ENCODE measurements at regions not wholly inside any gene's neighbourhood (a gene's known extent, or its start where the extent isn't known, plus 50 kb on each side); places are given as distances from the start of the nearest gene placed in this dataset.

DNA sequence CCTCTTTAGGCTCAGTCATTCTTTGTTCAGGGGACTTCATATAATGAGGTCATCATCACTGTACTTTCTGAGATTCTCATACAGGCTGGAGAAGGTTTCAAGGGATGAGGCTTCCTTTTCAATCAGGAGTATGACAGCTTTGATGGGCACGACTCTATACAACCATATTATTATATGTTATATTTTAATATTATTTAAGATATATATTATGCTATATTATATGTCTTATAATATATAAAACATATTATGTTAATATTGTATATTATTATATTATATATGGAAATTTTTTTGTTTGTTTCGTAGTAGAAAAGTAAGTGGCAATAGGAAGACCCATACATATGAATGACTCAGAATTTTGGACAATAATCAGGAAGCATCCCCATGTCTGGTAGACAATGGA is 78.0 kb upstream of the GATA6 start:
- H3K27me3 ChIP-seq (ENCODE audit: insufficient read depth, low read depth, severe bottlenecking): no peaks in the 10 kb centered on the region
- TF ChIP-seq, protein P1, sequence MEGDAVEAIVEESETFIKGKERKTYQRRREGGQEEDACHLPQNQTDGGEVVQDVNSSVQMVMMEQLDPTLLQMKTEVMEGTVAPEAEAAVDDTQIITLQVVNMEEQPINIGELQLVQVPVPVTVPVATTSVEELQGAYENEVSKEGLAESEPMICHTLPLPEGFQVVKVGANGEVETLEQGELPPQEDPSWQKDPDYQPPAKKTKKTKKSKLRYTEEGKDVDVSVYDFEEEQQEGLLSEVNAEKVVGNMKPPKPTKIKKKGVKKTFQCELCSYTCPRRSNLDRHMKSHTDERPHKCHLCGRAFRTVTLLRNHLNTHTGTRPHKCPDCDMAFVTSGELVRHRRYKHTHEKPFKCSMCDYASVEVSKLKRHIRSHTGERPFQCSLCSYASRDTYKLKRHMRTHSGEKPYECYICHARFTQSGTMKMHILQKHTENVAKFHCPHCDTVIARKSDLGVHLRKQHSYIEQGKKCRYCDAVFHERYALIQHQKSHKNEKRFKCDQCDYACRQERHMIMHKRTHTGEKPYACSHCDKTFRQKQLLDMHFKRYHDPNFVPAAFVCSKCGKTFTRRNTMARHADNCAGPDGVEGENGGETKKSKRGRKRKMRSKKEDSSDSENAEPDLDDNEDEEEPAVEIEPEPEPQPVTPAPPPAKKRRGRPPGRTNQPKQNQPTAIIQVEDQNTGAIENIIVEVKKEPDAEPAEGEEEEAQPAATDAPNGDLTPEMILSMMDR (IDR thresholded peaks at IDR 0.05; ENCODE audit: low read depth, low read length): no peak
- DNase-seq: no peak
- no peaks in the 10 kb centered on the region for H3K9me3 ChIP-seq (ENCODE audit: severe bottlenecking)
- H3K27ac ChIP-seq: no peak overlapping the region
- no peak overlapping the region for H3K4me3 ChIP-seq (ENCODE audit: low read depth, low read length)
- H3K36me3 ChIP-seq: no peaks in the 10 kb centered on the region

DNA sequence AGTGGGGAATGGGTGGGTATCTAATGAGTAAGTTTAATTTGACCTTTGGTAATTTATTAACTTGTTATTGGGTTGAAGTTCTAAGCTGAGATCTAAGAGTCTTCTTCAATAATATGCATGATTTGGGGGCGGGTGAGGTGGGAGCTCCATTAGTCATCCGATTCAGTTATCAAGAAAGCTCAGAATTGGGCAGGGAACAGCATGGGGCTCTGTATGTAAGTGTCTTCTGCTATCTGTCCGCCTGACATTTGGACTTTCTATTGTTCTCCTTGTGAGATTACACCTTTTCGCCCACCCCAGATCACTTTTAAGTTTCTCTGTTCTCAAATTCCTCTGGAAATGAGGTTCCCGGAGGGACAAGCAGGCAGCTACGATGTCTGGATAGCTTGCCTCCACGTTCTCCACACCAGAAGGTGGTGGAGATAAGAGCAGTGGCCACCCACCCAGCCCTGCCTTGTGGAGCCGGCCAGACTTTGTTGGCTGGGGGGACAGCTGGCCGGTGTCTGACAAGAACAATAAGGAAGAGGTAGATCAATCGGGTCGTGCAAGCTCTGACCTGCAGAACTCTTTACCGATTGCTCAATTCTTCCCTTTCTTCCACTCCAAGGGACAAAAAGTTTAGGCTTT is 75.5 kb upstream of the GATA6 start:
- Histone ChIP-seq H3K27me3 (ENCODE audit: insufficient read depth, low read depth, severe bottlenecking) (no peaks in the 10 kb centered on the region), H3K27ac (no peak overlapping the region), H3K9me3 (ENCODE audit: severe bottlenecking) (no peaks in the 10 kb centered on the region), H3K4me3 (ENCODE audit: low read depth, low read length) (no peak overlapping the region), H3K36me3 (no peaks in the 10 kb centered on the region)
- no peak for DNase-seq
- TF ChIP-seq, protein P1 (IDR thresholded peaks at IDR 0.05; ENCODE audit: low read depth, low read length): no peak

DNA sequence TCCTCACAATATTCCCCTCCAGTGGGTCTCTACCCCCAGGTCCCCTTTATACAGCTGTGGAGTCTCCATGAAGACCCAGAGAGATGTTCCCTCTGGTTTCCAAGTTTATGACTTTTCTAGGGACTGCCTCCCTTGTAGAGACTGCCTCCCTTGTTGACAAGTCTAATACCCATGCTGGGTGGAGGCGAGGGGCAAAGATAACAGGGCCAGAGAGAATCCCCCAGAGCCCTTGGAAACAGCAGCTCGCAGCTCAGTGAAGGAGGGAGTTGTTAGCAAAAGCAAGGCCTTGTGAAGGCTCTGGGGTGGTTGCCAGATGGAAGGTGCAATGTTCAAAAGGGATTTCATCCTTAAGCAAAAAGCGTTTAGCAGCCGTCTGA is 75.0 kb upstream of the GATA6 start:
- Histone ChIP-seq H3K27me3 (ENCODE audit: insufficient read depth, low read depth, severe bottlenecking) (no peaks in the 10 kb centered on the region), H3K4me3 (ENCODE audit: low read depth, low read length) (no peak overlapping the region), H3K36me3 (no peaks in the 10 kb centered on the region), H3K9me3 (ENCODE audit: severe bottlenecking) (no peaks in the 10 kb centered on the region), H3K27ac (no peak overlapping the region)
- DNase-seq: no peak
- TF ChIP-seq, protein P1 (IDR thresholded peaks at IDR 0.05; ENCODE audit: low read depth, low read length): no peak

DNA sequence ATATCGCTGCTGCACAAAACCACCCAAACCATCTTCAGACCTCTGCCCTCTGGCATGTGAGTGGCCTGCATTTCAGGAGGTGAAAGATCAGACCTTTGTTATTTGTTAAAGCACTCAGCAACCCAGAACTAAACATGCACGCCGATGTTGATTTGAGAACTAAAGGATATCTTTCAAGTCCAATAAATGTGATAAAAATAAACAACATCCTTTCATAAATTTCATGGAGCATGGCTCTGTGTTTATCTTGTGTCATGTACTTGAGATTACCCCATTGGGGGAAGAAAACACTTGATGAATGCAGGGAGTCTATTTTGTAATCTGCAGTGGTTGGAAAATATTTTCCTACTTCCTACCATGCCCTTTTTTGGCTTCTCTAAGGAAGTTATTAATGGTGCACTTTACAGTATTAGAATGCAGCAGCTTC is 70.8 kb upstream of the GATA6 start:
- H3K27me3 ChIP-seq (ENCODE audit: insufficient read depth, low read depth, severe bottlenecking): no peaks in the 10 kb centered on the region
- H3K4me3 ChIP-seq (ENCODE audit: low read depth, low read length): no peak overlapping the region
- H3K9me3 ChIP-seq (ENCODE audit: severe bottlenecking): no peaks in the 10 kb centered on the region
- H3K27ac ChIP-seq: no peak overlapping the region
- TF ChIP-seq, protein P1 (IDR thresholded peaks at IDR 0.05; ENCODE audit: low read depth, low read length): no peak
- no peak for DNase-seq
- H3K36me3 ChIP-seq: no peaks in the 10 kb centered on the region

DNA sequence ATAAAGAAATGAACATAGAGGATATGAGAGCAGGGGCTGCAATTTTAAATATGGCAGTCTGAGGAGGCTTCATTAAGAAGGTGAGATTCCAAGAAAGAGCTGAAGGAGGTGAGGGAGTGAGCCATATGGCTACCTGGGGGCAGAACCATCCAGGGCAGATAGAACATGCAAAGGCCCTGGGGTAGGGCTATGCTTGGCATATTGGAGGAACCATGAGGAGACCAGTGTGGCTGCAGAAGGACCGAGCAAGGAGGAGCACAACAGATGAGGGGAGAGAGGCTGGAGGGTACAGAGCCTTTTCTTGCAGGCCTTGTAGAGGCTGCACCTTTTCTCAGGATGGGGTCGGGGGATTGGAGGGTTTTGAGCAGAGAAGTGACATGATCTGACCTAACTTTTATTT is 69.5 kb upstream of the GATA6 start:
- H3K9me3 ChIP-seq (ENCODE audit: severe bottlenecking): no peaks in the 10 kb centered on the region
- TF ChIP-seq, protein P1 (IDR thresholded peaks at IDR 0.05; ENCODE audit: low read depth, low read length): no peak
- H3K36me3 ChIP-seq: no peaks in the 10 kb centered on the region
- no peak overlapping the region for H3K4me3 ChIP-seq (ENCODE audit: low read depth, low read length)
- no peak overlapping the region for H3K27ac ChIP-seq
- H3K27me3 ChIP-seq (ENCODE audit: insufficient read depth, low read depth, severe bottlenecking): no peaks in the 10 kb centered on the region
- DNase-seq: no peak

DNA sequence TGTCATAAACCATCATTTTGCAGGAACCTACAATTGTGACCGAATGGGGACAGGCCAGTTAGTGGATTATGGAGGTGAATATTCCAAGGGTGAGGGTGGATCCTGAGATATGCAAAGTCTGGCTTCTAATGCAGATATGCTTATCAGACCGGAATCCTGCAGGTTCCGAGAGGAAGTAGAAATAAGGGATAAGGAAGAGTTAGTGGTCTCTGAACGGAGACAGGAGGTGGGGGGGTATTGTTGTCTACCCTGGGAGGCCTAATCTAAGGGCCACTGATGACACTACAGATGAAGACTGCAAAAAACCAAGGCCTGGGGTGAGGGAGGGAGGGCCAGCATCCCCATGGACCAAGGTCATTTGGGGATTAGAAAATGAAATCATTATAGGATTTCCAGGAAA is 67.7 kb upstream of the GATA6 start:
- no peaks in the 10 kb centered on the region for H3K36me3 ChIP-seq

More for the DNA sequence above, 67.7 kb upstream of the GATA6 start:
- H3K27me3 ChIP-seq (ENCODE audit: insufficient read depth, low read depth, severe bottlenecking): no peaks in the 10 kb centered on the region
- no peaks in the 10 kb centered on the region for H3K9me3 ChIP-seq (ENCODE audit: severe bottlenecking)
- TF ChIP-seq, protein P1 (IDR thresholded peaks at IDR 0.05; ENCODE audit: low read depth, low read length): no peak
- DNase-seq: no peak
- no peak overlapping the region for H3K27ac ChIP-seq
- H3K4me3 ChIP-seq (ENCODE audit: low read depth, low read length): no peak overlapping the region
